Fibroblast of lung (primary cell): ENCODE measurements at regions not wholly inside any gene's neighbourhood (a gene's known extent, or its start where the extent isn't known, plus 50 kb on each side); places are given as distances from the start of the nearest gene placed in this dataset.
"Not testable (repeated sequence)": the region's sequence is repeated elsewhere in the genome, so short reads cannot be mapped to it uniquely, and the experiment has no call there.

ENCODE experiments used
- DNase-seq, 2 donors: peaks; one replicate each; pipeline versions ENCODE4 v3.0.0 to v3.0.0-alpha.2; 2010; ENCODE audit warnings: low read depth in 2 of 2
- H2AFZ ChIP-seq: 2 replicates; pipeline ENCODE4 v1.5.1; 2012; ENCODE audit warnings: low read length, control low read depth, inconsistent platforms
- H3K27ac ChIP-seq: 2 replicates; pipeline ENCODE4 v1.5.1; 2011; ENCODE audit warnings: low read length, control low read depth; ENCODE audit not compliant: insufficient read depth
- H3K27me3 ChIP-seq: 2 replicates; pipeline ENCODE4 v1.5.1; 2011; ENCODE audit warnings: mild to moderate bottlenecking, low read length; ENCODE audit not compliant: control insufficient read depth, insufficient read depth
- H3K36me3 ChIP-seq: 2 replicates; pipeline ENCODE4 v1.5.1; 2011; ENCODE audit warnings: low read length; ENCODE audit not compliant: control insufficient read depth, insufficient read depth
- H3K4me1 ChIP-seq: 2 replicates; pipeline ENCODE4 v1.5.1; 2011; ENCODE audit warnings: low read length; ENCODE audit not compliant: control insufficient read depth, insufficient read depth; ENCODE audit errors: extremely low read depth
- H3K4me2 ChIP-seq: 2 replicates; pipeline ENCODE4 v1.5.1; 2011; ENCODE audit warnings: low read length, control low read depth; ENCODE audit not compliant: insufficient read depth; ENCODE audit errors: extremely low read depth
- H3K4me3 ChIP-seq, 4 experiments: fragments of 200-600 bp in 1 of 4; sonication (generic) in 1 of 4; replicated peaks in 1 of 4; 2 replicates each; pipeline ENCODE4 v1.5.1; 2011 to 2016; ENCODE audit warnings: low read length in 4 of 4, low read depth in 3 of 4, mild to moderate bottlenecking in 3 of 4, control low read depth in 2 of 4, inconsistent platforms in 1 of 4, mixed read lengths in 1 of 4; ENCODE audit not compliant: insufficient read depth in 1 of 4; ENCODE audit errors: control extremely low read depth in 1 of 4
- H3K79me2 ChIP-seq: 2 replicates; pipeline ENCODE4 v1.5.1; 2012; ENCODE audit warnings: mild to moderate bottlenecking, low read length, inconsistent platforms; ENCODE audit not compliant: control insufficient read depth, insufficient read depth
- H3K9ac ChIP-seq: 2 replicates; pipeline ENCODE4 v1.5.1; 2011; ENCODE audit warnings: mild to moderate bottlenecking, low read length, control low read depth; ENCODE audit not compliant: insufficient read depth
- H3K9me3 ChIP-seq: 2 replicates; pipeline ENCODE4 v1.5.1; 2012; ENCODE audit warnings: low read depth, low read length; ENCODE audit not compliant: control insufficient read depth, insufficient read depth
- H4K20me1 ChIP-seq: 2 replicates; pipeline ENCODE4 v1.5.1; 2011; ENCODE audit warnings: low read length; ENCODE audit not compliant: control insufficient read depth, insufficient read depth; ENCODE audit errors: extremely low read depth

GRCh38 chr17:64712557-64713351 lies 50.6 kb upstream of the SMURF2 start:
- H4K20me1 ChIP-seq, H3K4me3 ChIP-seq, H3K9ac ChIP-seq, H3K27ac ChIP-seq, H2AFZ ChIP-seq, H3K4me2 ChIP-seq, H3K36me3 ChIP-seq, H3K79me2 ChIP-seq, H3K27me3 ChIP-seq, H3K9me3 ChIP-seq: not testable (repeated sequence)
- peak in 1 of 2 donors; percentile 33 for DNase-seq
- peaks cover 13% of the 10 kb centered on the region for H3K4me1 ChIP-seq
